GM18508 (cell line): ENCODE measurements at regions not wholly inside any gene's neighbourhood (a gene's known extent, or its start where the extent isn't known, plus 50 kb on each side); places are given as distances from the start of the nearest gene placed in this dataset.
"Not testable (repeated sequence)": the region's sequence is repeated elsewhere in the genome, so short reads cannot be mapped to it uniquely, and the experiment has no call there.

Source experiments
- ATAC-seq: cut with Tn5 transposase; IDR thresholded peaks from one replicate; pipeline ENCODE4 v1.9.1; 2021; ENCODE audit warnings: moderate number of reproducible peaks; ENCODE audit not compliant: insufficient read depth, unreplicated experiment

GRCh38 chr3:118196183-118196582, 838.5 kb downstream of the IGSF11 start:
- ATAC-seq = no peak

DNA sequence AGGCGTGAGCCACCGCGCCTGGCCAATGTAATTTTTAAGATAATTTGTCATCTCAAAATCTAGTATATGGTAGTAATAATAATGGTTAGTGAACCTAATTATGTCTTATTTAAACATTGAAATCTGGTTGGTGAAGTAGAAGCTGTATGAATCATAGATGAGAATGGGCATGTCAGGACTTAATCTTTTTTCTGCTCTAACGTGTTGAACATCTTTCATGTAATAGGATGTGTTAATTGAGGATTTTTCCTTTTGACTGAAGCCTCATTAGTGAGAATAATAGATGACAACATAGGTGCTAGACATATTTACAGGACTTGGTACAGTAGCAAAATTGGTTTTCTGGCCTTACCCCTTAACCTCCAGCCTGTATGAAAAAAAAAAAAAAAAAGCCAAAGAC, 835.6 kb downstream of the IGSF11 start:
- no peak for ATAC-seq

DNA sequence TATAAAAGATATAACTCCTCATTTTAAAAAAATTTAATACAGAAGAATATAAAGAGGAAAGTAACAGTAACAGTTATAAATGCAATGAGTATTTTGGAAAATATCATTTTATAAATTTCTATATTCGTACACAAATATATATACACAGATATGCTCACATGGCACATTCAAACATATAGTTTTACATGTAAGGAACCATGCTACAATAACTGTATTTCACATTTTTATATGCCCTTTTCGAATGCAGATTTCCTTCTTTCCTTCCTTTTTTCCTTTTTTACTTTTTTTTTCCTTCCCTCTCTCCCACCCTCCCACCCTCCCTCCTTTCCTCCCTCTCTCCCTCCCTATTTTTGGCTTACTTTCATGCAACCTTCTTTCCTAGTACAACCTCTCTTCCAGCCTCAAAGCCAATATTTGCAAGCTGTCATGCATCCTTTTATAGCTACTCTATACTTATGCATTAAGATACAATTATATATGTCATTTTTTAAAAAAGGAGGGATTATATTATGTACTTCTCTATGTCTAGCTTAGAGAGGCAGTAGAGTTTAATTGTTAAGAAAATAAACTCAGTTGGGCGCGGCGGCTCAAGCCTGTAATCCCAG, 830.5 kb downstream of the IGSF11 start:
- no peak for ATAC-seq

DNA sequence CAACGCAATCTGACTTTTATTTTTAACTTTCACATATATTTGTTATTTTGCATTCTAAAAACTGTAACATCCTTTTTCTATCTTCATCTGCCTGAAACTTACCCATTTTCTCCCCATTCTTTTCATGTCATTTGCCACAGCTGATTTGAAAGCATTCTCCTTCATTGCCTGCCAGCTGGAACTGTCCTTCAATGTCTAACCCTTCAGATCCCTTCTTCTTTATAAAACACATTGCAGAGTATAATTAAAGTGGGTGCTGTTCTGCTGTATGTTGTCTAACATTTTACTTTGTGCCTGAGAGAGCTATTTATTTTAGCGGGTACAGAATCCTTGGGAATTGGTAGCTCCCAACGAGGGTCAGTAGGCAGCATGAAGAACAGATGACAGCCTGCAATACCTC, 827.4 kb downstream of the IGSF11 start:
- no peak for ATAC-seq

DNA sequence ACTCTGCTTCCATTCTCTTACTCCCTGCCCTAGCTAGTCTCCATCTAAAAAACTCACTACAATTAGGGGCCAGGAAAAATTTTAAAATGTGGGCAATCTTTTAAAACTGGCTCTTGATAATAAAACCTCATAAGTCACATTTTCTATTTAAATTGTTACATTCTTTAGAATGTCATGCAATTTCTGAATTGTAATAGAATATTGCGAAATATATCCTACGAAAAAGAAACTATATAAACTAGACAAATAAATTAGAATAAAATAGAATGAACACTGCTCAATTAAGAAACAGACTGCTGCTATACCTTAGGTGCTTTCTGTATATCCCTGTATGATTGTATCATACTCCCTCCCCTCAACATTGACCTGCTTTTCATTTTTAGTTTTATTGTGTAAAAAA, 826.0 kb downstream of the IGSF11 start:
- no peak for ATAC-seq

- no peak for ATAC-seq
Measured at GRCh38 chr3:118213892-118214291, 820.8 kb downstream of the IGSF11 start.

DNA sequence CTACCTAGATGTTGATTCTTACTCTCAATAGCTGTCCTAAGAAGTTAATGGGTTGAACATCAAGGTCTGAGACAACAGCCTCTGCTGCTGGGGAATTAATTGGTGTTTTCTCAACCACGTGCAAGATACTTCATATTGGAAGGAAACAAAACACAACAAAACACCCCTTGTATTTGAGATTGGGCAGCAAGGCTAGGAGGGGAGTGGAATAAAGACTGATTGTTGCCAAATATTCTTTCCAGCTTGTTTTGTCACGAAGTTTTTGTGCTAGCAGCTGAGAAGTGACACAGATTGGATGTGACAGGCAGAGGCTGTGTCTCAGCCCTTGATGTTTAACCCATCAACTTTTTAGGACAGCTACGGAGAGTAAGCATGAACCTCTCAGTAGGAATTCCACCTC, 808.4 kb downstream of the IGSF11 start:
- no peak for ATAC-seq

- ATAC-seq = no peak
Measured at GRCh38 chr3:118227191-118227590, 807.5 kb downstream of the IGSF11 start.

DNA sequence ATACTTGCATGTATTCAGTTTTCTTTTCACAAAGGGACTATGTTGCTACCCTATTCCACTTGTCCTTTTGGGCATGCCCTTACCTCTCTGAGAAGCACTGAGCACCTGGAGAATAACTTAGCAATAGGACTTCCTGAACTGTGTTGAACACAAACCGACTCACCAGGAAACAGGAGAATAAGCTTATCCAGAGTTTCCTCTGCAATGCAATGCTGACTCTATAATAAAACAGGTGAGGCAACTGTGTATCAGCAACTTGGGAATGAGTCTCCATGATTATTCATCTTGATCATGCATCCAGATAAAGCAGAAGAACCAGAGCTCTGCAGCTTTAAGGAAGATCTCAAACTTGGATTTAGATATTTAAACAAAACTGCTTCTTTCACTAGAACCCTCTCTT, 806.5 kb downstream of the IGSF11 start:
- ATAC-seq = no peak

GRCh38 chr3:118229196-118229595, 805.5 kb downstream of the IGSF11 start:
- ATAC-seq = no peak

- ATAC-seq = no peak
Measured at GRCh38 chr3:118231578-118231977, 803.1 kb downstream of the IGSF11 start.

DNA sequence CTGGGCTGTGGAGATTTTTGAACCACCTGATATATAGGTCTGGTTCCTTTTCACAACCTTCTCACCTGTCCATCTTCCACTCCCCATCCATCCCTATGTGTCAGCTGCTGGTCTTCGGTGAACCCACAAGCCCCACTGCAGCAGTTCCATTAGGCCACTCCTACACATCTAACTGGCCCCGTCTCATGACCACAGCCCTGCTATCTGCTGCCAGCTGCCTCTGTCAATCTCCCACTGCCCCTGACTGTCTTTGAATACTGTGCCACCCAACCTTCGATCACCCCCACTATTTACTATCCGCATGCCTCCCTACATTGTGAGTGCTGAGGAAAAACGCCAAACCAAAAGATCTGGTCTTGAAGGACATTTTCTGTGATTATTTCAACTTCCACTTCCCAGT, 795.4 kb downstream of the IGSF11 start:
- no peak for ATAC-seq

- ATAC-seq = no peak
Measured at GRCh38 chr3:118244761-118245160, 789.9 kb downstream of the IGSF11 start.

GRCh38 chr3:118245312-118245711, 789.3 kb downstream of the IGSF11 start:
- no peak for ATAC-seq

- ATAC-seq = not testable (repeated sequence)
Measured at GRCh38 chr3:118258850-118259249, 775.8 kb downstream of the IGSF11 start.

DNA sequence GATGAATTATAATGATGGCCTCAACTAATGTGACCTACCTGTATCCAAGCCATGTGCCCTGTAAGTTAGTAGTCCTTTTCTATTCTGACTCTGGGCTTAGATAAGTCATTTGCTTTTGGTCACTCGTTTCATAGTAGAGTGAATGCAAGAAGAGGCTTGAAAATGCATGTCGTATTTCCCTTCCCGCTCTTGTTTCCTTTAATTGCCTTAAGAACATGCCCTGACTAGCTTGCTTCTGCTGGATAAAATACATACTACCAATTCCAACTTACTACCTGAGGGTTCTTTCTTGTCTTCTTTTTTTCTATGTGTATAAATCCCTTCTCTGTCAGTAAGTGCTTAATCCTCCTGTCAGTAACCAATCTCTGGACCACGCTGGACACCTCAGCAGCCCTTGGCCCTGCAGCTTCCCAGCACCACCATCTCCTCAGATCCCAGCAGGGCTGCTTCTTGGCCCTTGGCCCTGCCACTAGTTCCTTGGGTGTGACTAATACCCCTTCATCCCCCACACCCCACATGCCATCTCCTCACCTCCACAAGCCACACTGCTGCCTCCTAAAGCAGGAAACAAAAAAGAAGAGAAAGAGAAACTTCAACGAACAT, 771.7 kb downstream of the IGSF11 start:
- ATAC-seq = no peak

DNA sequence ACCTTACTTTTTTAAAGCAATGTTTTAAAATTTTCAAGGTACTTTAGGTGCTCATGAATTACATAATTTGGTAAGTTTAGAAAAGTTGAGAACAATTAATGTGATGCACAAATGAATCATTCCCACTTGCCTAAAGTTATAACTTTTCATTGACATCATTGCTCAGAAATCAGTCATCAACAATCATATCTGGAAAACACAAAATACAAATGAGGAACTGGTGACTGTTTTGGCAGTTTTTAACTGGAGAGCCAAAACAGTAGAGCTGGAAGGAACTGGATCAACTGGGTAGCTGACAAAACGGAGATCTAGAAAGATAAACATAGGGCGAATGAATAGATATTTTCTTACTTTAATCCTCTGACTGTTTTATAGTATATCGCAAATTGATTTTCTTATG, 767.1 kb downstream of the IGSF11 start:
- no peak for ATAC-seq

GRCh38 chr3:118269537-118270125, 765.0 kb downstream of the IGSF11 start:
- no peak for ATAC-seq

DNA sequence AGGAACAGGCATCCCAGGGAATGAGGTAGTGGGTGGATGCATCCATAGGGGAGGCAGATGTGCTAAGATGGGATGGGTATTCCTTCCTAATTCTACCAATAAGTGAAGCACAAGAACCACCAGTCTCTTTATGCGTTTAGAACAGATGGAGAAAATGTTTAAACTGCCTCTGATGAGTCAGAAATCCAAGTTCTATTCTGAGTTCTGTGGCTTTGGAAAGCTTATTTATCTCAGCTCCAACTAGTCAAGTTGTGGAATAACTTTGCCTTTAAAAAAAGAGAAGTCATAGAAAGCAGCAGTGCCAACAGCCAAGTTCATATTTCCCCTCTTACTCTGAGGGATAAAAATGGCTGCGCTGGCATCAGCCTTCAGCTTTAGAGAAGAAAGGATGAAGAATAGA, 761.7 kb downstream of the IGSF11 start:
- no peak for ATAC-seq

- no peak for ATAC-seq
Measured at GRCh38 chr3:118277814-118278213, 756.8 kb downstream of the IGSF11 start.

GRCh38 chr3:118292841-118293240, 741.8 kb downstream of the IGSF11 start:
- ATAC-seq = no peak

DNA sequence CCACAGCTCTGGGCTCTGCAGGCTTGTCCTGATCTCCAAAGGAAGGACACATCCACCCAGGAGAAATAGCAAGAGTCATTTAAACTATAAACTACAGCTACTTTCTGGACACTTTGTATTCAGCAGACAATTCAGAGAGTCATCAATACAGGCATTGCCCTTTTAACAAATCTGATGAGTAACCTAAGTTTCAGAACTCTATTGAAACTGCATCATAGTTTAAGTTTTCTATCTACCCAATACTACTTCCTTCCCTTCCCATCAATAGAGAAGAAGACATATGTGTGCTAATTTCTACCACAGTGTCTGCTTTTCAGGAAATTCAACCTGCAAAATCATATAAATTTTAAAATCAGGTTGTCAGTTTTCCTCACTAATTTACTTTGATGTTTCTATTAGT, 736.5 kb downstream of the IGSF11 start:
- no peak for ATAC-seq
